Cardiac muscle cell (in vitro differentiated cells and primary cell): ENCODE measurements at regions not wholly inside any gene's neighbourhood (a gene's known extent, or its start where the extent isn't known, plus 50 kb on each side); places are given as distances from the start of the nearest gene placed in this dataset.

Source experiments
- DNase-seq, 2 donors: peaks; one replicate each; pipeline versions ENCODE4 v3.0.0 to v3.0.0-alpha.2; 2010 to 2017; ENCODE audit warnings: low read depth in 1 of 2, low spot score in 1 of 2
- H3K27ac ChIP-seq: fragments of 200-600 bp; sonication (generic); 2 replicates; pipeline ENCODE4 v1.5.1; 2016
- H3K27me3 ChIP-seq: fragments of 200-600 bp; sonication (generic); 2 replicates; pipeline ENCODE4 v1.6.0; 2016; ENCODE audit warnings: control low read depth
- H3K36me3 ChIP-seq: fragments of 200-600 bp; sonication (generic); 2 replicates; pipeline ENCODE4 v1.5.1; 2016; ENCODE audit warnings: control low read depth
- H3K4me1 ChIP-seq: fragments of 200-600 bp; sonication (generic); 2 replicates; pipeline ENCODE4 v1.8.1; 2017; ENCODE audit warnings: low read depth, mild to moderate bottlenecking, mixed run types
- H3K4me3 ChIP-seq: fragments of 200-600 bp; sonication (generic); 2 replicates; pipeline ENCODE4 v1.5.1; 2016; ENCODE audit warnings: mild to moderate bottlenecking
- H3K9me3 ChIP-seq: fragments of 200-600 bp; sonication (generic); 2 replicates; pipeline ENCODE4 v1.5.1; 2017; ENCODE audit warnings: low read depth, mild to moderate bottlenecking, control low read depth
- TF ChIP-seq, protein P1 (sequence below): IDR thresholded peaks from 2 replicates; pipeline ENCODE4 v1.5.1; 2012; ENCODE audit warnings: low read depth, mild to moderate bottlenecking, low read length

DNA sequence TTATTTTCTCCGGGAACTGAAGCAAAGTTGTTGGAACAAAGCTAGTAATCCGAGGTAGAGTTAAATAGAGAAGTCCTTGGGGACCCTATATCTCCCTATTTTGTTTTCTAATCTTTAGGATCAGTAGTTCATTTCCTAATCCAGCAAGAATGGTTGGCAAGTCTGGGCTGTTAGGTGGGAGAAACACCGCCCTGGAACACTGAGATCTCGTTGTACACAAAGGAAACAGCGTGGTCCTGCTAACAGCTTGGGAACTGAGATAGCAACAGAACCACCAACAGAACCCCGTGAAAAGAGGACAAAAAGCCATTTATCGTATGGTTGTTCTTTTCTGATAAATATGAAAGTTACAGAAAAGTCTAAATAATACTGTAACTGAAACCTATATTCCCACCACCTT is 121.9 kb upstream of the CDC42BPA start:
- H3K27ac ChIP-seq: no peak overlapping the region

DNA sequence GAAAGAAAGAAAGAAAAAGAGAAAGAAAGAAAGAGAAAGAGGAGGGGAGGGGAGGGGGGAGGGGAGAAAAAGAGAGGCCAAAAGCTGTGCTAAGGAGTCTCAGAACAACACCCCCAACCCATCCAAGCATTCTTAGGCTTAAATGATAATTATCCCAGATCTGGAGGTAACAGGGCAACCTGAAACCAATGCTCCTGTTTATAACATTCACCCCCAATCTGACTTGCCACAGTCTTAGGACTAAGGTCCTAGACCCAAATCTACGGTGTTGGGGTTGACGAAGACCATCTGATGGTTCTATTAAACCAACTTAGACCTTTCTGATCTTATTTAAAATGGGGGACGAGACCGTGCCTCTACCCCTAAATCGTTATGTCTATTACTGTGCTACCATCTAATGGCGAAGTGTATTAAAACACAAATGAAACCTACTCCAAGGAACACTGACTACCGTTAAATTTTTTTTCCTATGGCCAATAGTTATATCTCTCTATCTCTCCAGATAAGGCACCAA is 119.3 kb upstream of the CDC42BPA start:
- Histone ChIP-seq H3K27ac (no peak overlapping the region), H3K36me3 (no peaks in the 10 kb centered on the region), H3K4me3 (no peak overlapping the region), H3K9me3 (no peaks in the 10 kb centered on the region), H3K4me1 (no peaks in the 10 kb centered on the region), H3K27me3 (no peaks in the 10 kb centered on the region)
- peak; percentile 35 to 83 for DNase-seq
- TF ChIP-seq, protein P1, sequence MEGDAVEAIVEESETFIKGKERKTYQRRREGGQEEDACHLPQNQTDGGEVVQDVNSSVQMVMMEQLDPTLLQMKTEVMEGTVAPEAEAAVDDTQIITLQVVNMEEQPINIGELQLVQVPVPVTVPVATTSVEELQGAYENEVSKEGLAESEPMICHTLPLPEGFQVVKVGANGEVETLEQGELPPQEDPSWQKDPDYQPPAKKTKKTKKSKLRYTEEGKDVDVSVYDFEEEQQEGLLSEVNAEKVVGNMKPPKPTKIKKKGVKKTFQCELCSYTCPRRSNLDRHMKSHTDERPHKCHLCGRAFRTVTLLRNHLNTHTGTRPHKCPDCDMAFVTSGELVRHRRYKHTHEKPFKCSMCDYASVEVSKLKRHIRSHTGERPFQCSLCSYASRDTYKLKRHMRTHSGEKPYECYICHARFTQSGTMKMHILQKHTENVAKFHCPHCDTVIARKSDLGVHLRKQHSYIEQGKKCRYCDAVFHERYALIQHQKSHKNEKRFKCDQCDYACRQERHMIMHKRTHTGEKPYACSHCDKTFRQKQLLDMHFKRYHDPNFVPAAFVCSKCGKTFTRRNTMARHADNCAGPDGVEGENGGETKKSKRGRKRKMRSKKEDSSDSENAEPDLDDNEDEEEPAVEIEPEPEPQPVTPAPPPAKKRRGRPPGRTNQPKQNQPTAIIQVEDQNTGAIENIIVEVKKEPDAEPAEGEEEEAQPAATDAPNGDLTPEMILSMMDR: peak; percentile 41

More for the DNA sequence above, 121.9 kb upstream of the CDC42BPA start:
- no peaks in the 10 kb centered on the region for H3K27me3 ChIP-seq
- no peaks in the 10 kb centered on the region for H3K4me1 ChIP-seq
- H3K36me3 ChIP-seq: no peaks in the 10 kb centered on the region
- no peaks in the 10 kb centered on the region for H3K9me3 ChIP-seq
- H3K4me3 ChIP-seq: no peak overlapping the region
- TF ChIP-seq, protein P1: no peak
- no peak for DNase-seq

DNA sequence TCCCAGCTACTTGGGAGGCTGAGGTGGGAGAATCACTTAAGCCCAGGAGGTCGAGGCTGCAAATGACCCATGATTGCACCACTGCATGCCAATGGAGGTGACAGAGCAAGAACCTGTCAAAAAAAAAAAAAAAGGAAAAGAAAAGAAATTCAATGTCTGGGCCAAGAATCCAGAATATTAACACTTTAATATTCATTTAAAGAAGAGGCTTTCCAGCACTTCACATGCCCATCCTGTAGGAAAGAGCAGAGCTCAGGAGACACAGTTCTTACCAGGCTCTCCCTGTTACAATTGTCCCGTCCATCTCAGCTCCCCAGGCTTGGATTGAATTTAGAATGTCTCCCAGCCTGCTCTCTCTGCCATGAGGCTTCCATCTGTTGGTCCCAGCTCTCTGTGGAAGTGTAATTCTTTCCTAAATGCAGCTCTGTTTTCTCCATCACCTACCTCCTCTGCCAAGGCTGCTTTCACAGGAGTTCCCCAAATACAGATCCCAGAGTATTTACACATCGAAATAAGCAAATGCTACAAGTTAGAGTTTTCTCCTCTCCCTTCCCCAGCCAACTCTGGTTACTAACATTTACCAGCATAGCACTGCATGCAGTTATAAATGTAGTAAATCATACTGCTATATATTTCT is 116.6 kb upstream of the CDC42BPA start:
- Histone ChIP-seq H3K4me1 (no peaks in the 10 kb centered on the region), H3K36me3 (no peaks in the 10 kb centered on the region), H3K9me3 (no peaks in the 10 kb centered on the region), H3K27ac (no peak overlapping the region), H3K4me3 (no peak overlapping the region), H3K27me3 (no peaks in the 10 kb centered on the region)
- TF ChIP-seq, protein P1: no peak
- no peak for DNase-seq

DNA sequence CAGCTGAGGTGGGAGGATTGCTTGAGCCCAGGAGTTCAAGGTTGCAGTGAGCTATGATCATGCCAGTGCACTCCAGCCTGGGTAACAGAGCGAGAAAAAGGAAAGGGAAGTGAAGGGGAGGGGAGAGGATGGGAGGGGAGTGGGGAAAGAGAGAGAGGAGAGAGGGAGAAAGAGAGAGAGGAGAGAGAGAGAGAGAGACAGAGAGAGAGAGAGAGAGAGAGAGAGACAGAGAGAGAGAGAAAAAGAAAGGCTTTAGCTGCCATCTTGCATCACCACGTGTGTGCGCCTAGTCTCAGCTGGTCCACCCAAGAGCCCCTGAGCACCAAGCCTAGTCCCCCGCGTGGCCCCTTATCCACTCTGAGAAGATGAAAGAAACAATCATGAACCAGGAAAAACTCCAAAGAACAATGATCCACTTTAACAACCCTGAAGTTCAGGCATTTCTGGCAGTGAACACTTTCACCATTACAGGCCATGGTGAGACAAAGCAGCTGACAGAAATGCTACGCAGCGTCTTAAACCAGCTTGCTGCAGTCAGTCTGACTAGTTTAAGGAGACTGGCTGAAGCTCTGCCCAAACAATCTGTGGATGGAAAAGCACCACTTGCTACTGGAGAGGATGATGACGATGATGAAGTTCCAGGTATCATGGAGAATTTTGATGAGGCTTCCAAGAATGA is 115.5 kb upstream of the CDC42BPA start:
- TF ChIP-seq, protein P1: no peak
- H3K36me3 ChIP-seq: no peaks in the 10 kb centered on the region

DNA sequence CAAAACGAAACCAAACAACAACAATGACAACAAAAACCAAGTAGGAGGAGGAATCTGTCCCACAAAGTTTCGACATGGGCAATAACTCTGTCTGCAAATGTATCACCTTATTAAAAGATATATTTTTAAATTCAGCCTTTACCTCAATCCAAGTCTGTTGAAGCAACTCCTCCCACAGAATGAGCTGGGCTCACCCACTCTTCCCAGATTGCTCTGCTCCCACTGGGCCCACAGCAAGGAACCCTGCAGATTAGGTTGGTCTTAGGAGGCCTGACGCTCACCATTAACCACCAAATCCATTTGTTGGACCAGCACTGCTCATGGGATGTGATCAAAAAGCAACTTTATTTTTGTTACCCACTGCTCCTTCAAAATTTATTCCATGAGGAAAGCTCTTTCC is 114.7 kb upstream of the CDC42BPA start:
- no peak overlapping the region for H3K27ac ChIP-seq
- no peak overlapping the region for H3K4me3 ChIP-seq
- no peaks in the 10 kb centered on the region for H3K9me3 ChIP-seq
- H3K4me1 ChIP-seq: no peaks in the 10 kb centered on the region
- TF ChIP-seq, protein P1: no peak
- no peaks in the 10 kb centered on the region for H3K27me3 ChIP-seq
- DNase-seq: no peak
- H3K36me3 ChIP-seq: no peaks in the 10 kb centered on the region

More for the DNA sequence above, 115.5 kb upstream of the CDC42BPA start:
- no peak overlapping the region for H3K4me3 ChIP-seq
- H3K9me3 ChIP-seq: no peaks in the 10 kb centered on the region
- DNase-seq: no peak
- no peaks in the 10 kb centered on the region for H3K4me1 ChIP-seq
- H3K27ac ChIP-seq: no peak overlapping the region
- H3K27me3 ChIP-seq: no peaks in the 10 kb centered on the region
